Breast epithelium (tissue), 3 donors: ENCODE measurements at regions not wholly inside any gene's neighbourhood (a gene's known extent, or its start where the extent isn't known, plus 50 kb on each side); places are given as distances from the start of the nearest gene placed in this dataset.
"Not testable (repeated sequence)": the region's sequence is repeated elsewhere in the genome, so short reads cannot be mapped to it uniquely, and the experiment has no call there.

Source experiments
- POLR2A ChIP-seq: fragments of 450-650 bp; IDR thresholded peaks from one replicate; pipeline ENCODE4 v1.6.1; 2016; ENCODE audit warnings: antibody characterized with exemption, mild to moderate bottlenecking, moderate library complexity
- POLR2AphosphoS5 ChIP-seq, 3 donors: sonication (generic); formaldehyde crosslinking; IDR thresholded peaks; one replicate each; pipeline ENCODE4 v1.6.1; 2017; ENCODE audit warnings: antibody characterized with exemption in 3 of 3
- TF ChIP-seq, protein P1 (sequence below), 3 donors: fragments of 450-650 bp; IDR thresholded peaks; one replicate each; pipeline ENCODE4 v1.5.1; 2016 to 2017; ENCODE audit warnings: antibody characterized with exemption in 3 of 3, mild to moderate bottlenecking in 3 of 3, moderate library complexity in 3 of 3

DNA sequence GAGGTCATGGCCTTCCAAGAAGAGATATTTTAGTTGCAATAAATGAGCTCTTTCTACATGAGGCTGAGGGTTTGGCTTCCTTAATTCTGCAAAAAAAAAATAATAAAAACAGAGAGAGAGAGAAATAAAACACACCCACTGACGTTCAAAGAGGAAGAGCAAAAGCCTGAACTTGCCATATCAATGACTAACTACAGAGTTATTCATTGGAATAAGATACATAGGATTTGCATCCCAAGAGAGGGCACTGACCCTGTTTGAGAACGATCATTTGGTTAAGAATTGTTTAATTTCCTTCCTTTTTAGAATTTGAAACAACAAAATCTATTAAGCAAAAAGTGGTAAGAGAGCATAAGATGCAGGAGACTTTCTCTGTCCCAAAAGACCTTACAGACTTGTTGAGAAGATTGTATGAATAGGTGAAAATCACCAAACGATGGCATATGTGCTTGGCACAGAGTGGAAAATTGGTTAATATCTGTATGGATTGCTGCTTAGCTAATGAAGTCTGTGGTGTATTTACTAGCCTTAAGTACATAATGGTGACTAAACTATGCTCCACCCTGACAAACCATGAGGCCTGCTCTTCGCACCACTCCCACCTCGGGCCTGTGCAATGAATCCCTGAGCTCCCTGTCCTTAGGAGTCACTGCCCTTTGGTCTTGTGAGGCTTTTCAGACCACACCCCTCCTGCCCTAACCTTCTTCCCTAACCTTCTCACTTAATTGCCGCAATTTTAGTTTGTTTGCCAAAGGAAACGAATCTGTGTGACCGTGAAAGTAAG, 479.0 kb downstream of the TUBA3C start:
- TF ChIP-seq, protein P1, sequence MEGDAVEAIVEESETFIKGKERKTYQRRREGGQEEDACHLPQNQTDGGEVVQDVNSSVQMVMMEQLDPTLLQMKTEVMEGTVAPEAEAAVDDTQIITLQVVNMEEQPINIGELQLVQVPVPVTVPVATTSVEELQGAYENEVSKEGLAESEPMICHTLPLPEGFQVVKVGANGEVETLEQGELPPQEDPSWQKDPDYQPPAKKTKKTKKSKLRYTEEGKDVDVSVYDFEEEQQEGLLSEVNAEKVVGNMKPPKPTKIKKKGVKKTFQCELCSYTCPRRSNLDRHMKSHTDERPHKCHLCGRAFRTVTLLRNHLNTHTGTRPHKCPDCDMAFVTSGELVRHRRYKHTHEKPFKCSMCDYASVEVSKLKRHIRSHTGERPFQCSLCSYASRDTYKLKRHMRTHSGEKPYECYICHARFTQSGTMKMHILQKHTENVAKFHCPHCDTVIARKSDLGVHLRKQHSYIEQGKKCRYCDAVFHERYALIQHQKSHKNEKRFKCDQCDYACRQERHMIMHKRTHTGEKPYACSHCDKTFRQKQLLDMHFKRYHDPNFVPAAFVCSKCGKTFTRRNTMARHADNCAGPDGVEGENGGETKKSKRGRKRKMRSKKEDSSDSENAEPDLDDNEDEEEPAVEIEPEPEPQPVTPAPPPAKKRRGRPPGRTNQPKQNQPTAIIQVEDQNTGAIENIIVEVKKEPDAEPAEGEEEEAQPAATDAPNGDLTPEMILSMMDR (IDR thresholded peaks at IDR 0.05), result not testable (repeated sequence)
- not testable (repeated sequence) for TF ChIP-seq POLR2A; POLR2AphosphoS5 (IDR thresholded peaks at IDR 0.05)
